Central memory CD8-positive, alpha-beta T cell (primary cell): ENCODE measurements at regions not wholly inside any gene's neighbourhood (a gene's known extent, or its start where the extent isn't known, plus 50 kb on each side); places are given as distances from the start of the nearest gene placed in this dataset.

Experiments used
- ATAC-seq: fragments of 150-1000 bp; cut with Tn5 transposase; replicated peaks from 2 replicates; pipeline ENCODE4 v1.10.0; 2022; ENCODE audit warnings: mild to moderate bottlenecking, moderate FRiP score, moderate number of reproducible peaks; ENCODE audit not compliant: poor library complexity, severe bottlenecking; ENCODE audit errors: extremely low read depth
- DNase-seq, 2 donors: peaks; one replicate each; pipeline ENCODE4 v3.0.0; 2021; ENCODE audit warnings: low spot score in 2 of 2
- H3K27ac Mint-ChIP-seq: one replicate; pipeline ENCODE4 v1.8.0; 2022; ENCODE audit warnings: low read depth, mild to moderate bottlenecking, moderate library complexity, mixed read lengths
- H3K27me3 Mint-ChIP-seq: one replicate; pipeline ENCODE4 v1.8.0; 2022; ENCODE audit warnings: mixed read lengths
- H3K36me3 Mint-ChIP-seq: one replicate; pipeline ENCODE4 v1.8.0; 2022; ENCODE audit warnings: mild to moderate bottlenecking, moderate library complexity, mixed read lengths; ENCODE audit not compliant: insufficient read depth
- H3K4me1 Mint-ChIP-seq: one replicate; pipeline ENCODE4 v1.8.0; 2022; ENCODE audit warnings: mixed read lengths
- H3K4me3 Mint-ChIP-seq: one replicate; pipeline ENCODE4 v1.8.0; 2022; ENCODE audit warnings: mild to moderate bottlenecking, moderate library complexity, mixed read lengths
- H3K9me3 Mint-ChIP-seq: one replicate; pipeline ENCODE4 v1.8.0; 2022; ENCODE audit warnings: mixed read lengths

GRCh38 chr7:46383605-46384004 lies 462.5 kb upstream of the IGFBP3 start:
- Mint-ChIP-seq H3K4me3 (no peak overlapping the region), H3K9me3 (peaks cover 16% of the 10 kb centered on the region), H3K27ac (no peak overlapping the region), H3K4me1 (no peaks in the 10 kb centered on the region), H3K27me3 (no peaks in the 10 kb centered on the region), H3K36me3 (no peaks in the 10 kb centered on the region)
- DNase-seq, result no peak
- ATAC-seq, result no peak

GRCh38 chr7:46369933-46370654 lies 449.0 kb upstream of the IGFBP3 start:
- Mint-ChIP-seq H3K4me3 (no peak overlapping the region), H3K36me3 (no peaks in the 10 kb centered on the region), H3K27me3 (no peaks in the 10 kb centered on the region), H3K4me1 (no peaks in the 10 kb centered on the region), H3K27ac (no peak overlapping the region), H3K9me3 (no peaks in the 10 kb centered on the region)
- DNase-seq (no peak), ATAC-seq (no peak)

- H3K9me3 Mint-ChIP-seq, result no peaks in the 10 kb centered on the region
- no peaks in the 10 kb centered on the region for H3K36me3 Mint-ChIP-seq
- H3K27ac Mint-ChIP-seq, result no peak overlapping the region
- H3K4me1 Mint-ChIP-seq, result no peaks in the 10 kb centered on the region
- no peak for DNase-seq
- H3K27me3 Mint-ChIP-seq, result no peaks in the 10 kb centered on the region
- ATAC-seq, result no peak
- no peak overlapping the region for H3K4me3 Mint-ChIP-seq
Observed at GRCh38 chr7:46368871-46369270, 447.8 kb upstream of the IGFBP3 start.

- Mint-ChIP-seq H3K4me3 (no peak overlapping the region), H3K36me3 (no peaks in the 10 kb centered on the region), H3K4me1 (no peaks in the 10 kb centered on the region), H3K27me3 (no peaks in the 10 kb centered on the region), H3K27ac (no peak overlapping the region), H3K9me3 (no peaks in the 10 kb centered on the region)
- ATAC-seq (no peak), DNase-seq (no peak)
Observed at GRCh38 chr7:46366526-46366925, 445.5 kb upstream of the IGFBP3 start.

- no peaks in the 10 kb centered on the region for H3K9me3 Mint-ChIP-seq
- no peaks in the 10 kb centered on the region for H3K4me1 Mint-ChIP-seq
- ATAC-seq (no peak), DNase-seq (no peak)
- no peaks in the 10 kb centered on the region for H3K36me3 Mint-ChIP-seq
- no peaks in the 10 kb centered on the region for H3K27me3 Mint-ChIP-seq
- no peak overlapping the region for H3K27ac Mint-ChIP-seq
- H3K4me3 Mint-ChIP-seq, result no peak overlapping the region
Observed at GRCh38 chr7:46363688-46364087, 442.6 kb upstream of the IGFBP3 start.

- Mint-ChIP-seq H3K36me3 (no peaks in the 10 kb centered on the region), H3K27me3 (no peaks in the 10 kb centered on the region), H3K4me1 (no peaks in the 10 kb centered on the region), H3K27ac (no peak overlapping the region), H3K9me3 (no peaks in the 10 kb centered on the region), H3K4me3 (no peak overlapping the region)
- DNase-seq (no peak), ATAC-seq (no peak)
Observed at GRCh38 chr7:46360811-46361210, 439.7 kb upstream of the IGFBP3 start.

GRCh38 chr7:46360296-46360695 lies 439.2 kb upstream of the IGFBP3 start:
- no peaks in the 10 kb centered on the region for H3K4me1 Mint-ChIP-seq
- H3K27ac Mint-ChIP-seq, result no peak overlapping the region
- ATAC-seq (no peak), DNase-seq (no peak)
- no peaks in the 10 kb centered on the region for H3K27me3 Mint-ChIP-seq
- no peak overlapping the region for H3K4me3 Mint-ChIP-seq
- no peaks in the 10 kb centered on the region for H3K9me3 Mint-ChIP-seq
- H3K36me3 Mint-ChIP-seq, result no peaks in the 10 kb centered on the region

- DNase-seq (no peak), ATAC-seq (no peak)
- Mint-ChIP-seq H3K27ac (no peak overlapping the region), H3K4me3 (no peak overlapping the region), H3K9me3 (peaks cover 5% of the 10 kb centered on the region), H3K27me3 (no peaks in the 10 kb centered on the region), H3K36me3 (no peaks in the 10 kb centered on the region), H3K4me1 (no peaks in the 10 kb centered on the region)
Observed at GRCh38 chr7:46357851-46358250, 436.8 kb upstream of the IGFBP3 start.

GRCh38 chr7:46357290-46357689 lies 436.2 kb upstream of the IGFBP3 start:
- no peaks in the 10 kb centered on the region for H3K36me3 Mint-ChIP-seq
- H3K27ac Mint-ChIP-seq, result no peak overlapping the region
- H3K9me3 Mint-ChIP-seq, result peaks cover 5% of the 10 kb centered on the region
- DNase-seq (no peak), ATAC-seq (no peak)
- no peak overlapping the region for H3K4me3 Mint-ChIP-seq
- no peaks in the 10 kb centered on the region for H3K27me3 Mint-ChIP-seq
- no peaks in the 10 kb centered on the region for H3K4me1 Mint-ChIP-seq

GRCh38 chr7:46356371-46356770 lies 435.3 kb upstream of the IGFBP3 start:
- DNase-seq, result no peak
- Mint-ChIP-seq H3K4me3 (no peak overlapping the region), H3K27ac (no peak overlapping the region), H3K4me1 (no peaks in the 10 kb centered on the region), H3K36me3 (no peaks in the 10 kb centered on the region), H3K27me3 (no peaks in the 10 kb centered on the region), H3K9me3 (peaks cover 5% of the 10 kb centered on the region)
- ATAC-seq, result no peak

- H3K27me3 Mint-ChIP-seq, result no peaks in the 10 kb centered on the region
- ATAC-seq (no peak), DNase-seq (no peak)
- H3K4me3 Mint-ChIP-seq, result no peak overlapping the region
- no peaks in the 10 kb centered on the region for H3K36me3 Mint-ChIP-seq
- H3K4me1 Mint-ChIP-seq, result no peaks in the 10 kb centered on the region
- peaks cover 5% of the 10 kb centered on the region for H3K9me3 Mint-ChIP-seq
- H3K27ac Mint-ChIP-seq, result no peak overlapping the region
Observed at GRCh38 chr7:46355331-46355730, 434.3 kb upstream of the IGFBP3 start.

GRCh38 chr7:46352004-46352954 lies 431.2 kb upstream of the IGFBP3 start:
- DNase-seq, result no peak
- Mint-ChIP-seq H3K4me3 (no peak overlapping the region), H3K36me3 (no peaks in the 10 kb centered on the region), H3K9me3 (peaks cover 5% of the 10 kb centered on the region), H3K4me1 (no peaks in the 10 kb centered on the region), H3K27ac (no peak overlapping the region), H3K27me3 (no peaks in the 10 kb centered on the region)
- no peak for ATAC-seq

GRCh38 chr7:46349490-46349889 lies 428.4 kb upstream of the IGFBP3 start:
- no peak for DNase-seq
- Mint-ChIP-seq H3K36me3 (no peaks in the 10 kb centered on the region), H3K4me3 (no peak overlapping the region), H3K4me1 (no peaks in the 10 kb centered on the region), H3K27ac (no peak overlapping the region), H3K9me3 (peaks cover 10% of the 10 kb centered on the region), H3K27me3 (no peaks in the 10 kb centered on the region)
- ATAC-seq, result no peak
